GM18868 (cell line): ENCODE measurements at regions not wholly inside any gene's neighbourhood (a gene's known extent, or its start where the extent isn't known, plus 50 kb on each side); places are given as distances from the start of the nearest gene placed in this dataset.

ENCODE experiments used
- ATAC-seq: cut with Tn5 transposase; IDR thresholded peaks from one replicate; pipeline ENCODE4 v1.9.1; 2021; ENCODE audit warnings: mild to moderate bottlenecking, moderate library complexity; ENCODE audit not compliant: unreplicated experiment

GRCh38 chr14:48490756-48491155, 815.4 kb upstream of the MDGA2 start:
- ATAC-seq: no peak

GRCh38 chr14:48473944-48474343, 798.5 kb upstream of the MDGA2 start:
- ATAC-seq: no peak

DNA sequence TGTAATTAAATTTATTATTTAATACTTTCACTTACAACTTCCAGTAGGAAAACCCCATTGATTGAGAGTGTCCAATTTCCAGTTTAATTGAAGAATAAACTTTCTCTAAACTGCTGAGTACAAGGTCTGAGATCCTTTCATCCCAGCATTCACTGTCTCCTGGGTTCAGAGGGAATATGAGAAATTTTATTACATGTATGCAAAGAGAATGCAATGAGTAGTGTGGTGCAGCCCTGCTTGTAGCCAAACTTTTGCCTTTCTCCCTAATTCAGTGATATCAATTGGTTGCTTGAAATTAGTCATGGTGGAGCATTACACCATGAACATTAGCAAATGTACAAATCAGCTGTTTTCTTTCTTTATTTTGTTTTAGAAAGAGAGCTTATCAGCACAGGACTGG, 780.6 kb upstream of the MDGA2 start:
- ATAC-seq: no peak

GRCh38 chr14:48454887-48455286, 779.5 kb upstream of the MDGA2 start:
- ATAC-seq: no peak

DNA sequence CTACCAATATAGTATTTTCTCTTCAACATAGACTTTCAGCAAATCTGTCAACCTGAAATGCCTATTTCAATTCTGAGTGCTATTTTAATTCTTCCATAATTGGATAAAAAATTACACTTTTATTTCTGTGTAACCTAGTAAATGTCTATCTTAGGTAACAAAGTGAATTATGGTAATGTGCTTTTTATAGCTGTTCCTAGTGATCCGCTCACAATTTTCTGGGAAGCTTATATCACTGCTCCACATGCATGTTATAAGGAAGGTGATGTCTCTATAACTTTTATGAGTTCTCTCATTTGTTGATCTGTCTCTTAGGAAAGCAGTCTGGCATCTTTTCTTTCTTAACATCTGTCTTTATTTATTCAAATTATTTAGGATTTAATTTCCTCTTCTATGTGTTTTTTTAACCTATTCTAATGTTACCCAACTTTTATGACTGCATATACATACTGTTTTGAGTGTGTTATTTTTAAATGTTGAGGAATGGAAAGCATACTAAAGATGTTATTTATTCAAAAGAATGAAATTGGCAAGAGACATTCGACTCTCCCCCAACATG, 777.1 kb upstream of the MDGA2 start:
- ATAC-seq: no peak

DNA sequence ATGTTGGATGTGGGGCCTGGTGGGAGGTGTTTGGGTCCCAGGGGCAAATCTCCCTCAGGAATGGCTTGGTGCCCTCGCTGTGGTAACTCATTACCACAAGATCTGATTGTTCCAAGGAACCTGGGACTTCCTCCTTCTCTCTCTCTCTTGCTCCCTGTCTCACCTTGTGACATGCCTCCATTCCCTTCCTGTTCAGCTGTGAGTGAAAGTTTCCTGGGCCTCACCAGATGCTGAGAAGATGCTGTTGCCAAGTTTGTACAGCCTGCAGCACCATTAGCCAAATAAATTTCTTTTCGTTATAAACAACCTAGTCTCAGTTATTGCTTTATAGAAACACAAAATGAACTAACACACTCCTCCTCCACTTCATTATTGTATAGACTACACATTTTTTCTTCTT, 759.8 kb upstream of the MDGA2 start:
- ATAC-seq: no peak

DNA sequence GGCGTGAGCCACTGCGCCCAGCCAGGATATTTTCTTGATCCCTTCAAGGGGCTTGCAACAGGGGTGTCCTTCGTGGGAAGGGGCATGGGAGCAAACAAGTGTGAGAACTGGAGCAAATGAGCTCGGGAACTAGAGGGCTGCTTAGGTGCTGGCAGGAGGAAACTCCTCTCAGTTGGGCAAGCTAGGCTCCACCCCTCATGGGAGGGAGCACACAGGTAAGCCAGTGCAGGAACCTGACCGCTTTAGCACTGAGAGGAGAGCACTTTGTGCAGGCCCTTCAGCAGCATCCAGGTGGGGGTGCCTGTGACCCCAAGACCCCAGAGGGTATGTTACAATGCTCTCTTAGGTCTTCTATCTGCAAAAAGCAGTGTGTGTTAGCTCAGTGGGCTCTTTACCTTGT, 755.4 kb upstream of the MDGA2 start:
- ATAC-seq: no peak

DNA sequence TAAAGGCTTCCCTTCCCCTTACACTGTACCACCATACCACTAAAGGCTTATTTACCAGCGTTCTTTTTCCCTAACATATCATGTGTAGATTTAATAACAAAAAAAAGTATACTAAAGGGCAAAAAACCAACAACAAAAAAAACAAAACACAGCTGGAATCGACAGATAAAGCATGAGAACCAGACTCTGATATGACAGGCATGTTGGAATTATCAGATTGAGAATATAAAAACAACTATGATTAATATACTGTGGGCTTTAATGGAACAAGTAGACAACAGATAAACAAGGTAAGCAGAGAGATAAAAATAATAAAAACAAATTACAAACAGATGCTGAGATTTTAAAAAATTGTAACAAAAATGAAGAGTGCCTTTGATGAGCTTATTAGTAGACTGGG, 754.1 kb upstream of the MDGA2 start:
- no peak for ATAC-seq

- no peak for ATAC-seq
These were observed 742.5 kb upstream of the MDGA2 start for GRCh38 chr14:48417715-48418500.

DNA sequence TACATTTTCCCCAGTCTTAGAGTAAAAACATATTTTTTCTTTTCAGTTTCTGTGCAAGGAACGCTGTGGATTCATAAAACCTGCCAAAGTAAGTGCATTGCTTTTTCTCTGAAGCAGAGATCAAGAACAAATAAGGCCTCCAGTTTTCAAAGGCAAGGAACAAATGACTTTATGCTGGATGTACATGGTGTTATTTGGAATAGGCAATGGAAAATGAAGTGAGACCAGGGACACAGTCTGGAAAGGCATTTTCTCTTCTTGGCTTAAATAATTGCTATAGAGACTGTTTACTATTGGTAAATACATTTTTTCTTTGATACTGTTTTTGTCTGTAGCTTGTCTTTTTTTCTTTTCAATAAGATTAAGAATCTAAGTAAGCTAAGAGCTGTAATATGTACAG, 725.9 kb upstream of the MDGA2 start:
- no peak for ATAC-seq

DNA sequence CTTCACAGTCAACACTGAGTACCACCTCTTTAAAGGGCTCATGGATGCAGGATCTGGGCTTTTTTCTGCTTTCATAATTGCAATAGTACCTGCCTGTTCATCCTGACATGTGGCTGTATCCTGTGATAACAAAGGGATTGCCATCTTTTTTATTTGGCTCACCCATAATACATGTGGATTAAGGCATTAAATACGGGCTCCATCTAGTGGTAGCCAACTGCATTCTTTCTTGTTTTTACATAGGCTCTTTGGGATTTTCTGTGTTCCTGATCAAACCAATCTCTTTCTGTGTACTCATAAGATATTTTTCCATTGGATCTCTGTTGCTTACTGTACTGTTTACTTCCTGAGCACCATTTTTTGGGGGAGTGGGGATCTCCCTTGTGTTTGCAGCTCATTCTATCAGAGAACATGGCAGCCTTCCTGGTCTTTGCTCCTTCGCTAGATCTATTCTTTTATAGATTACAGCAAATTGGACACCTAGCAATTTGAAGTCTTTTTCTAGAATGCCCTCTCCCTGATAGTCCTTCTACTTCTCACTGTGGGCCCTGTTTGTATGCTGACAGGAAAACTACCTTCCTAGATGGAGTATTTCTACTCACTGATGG, 723.4 kb upstream of the MDGA2 start:
- ATAC-seq: peak; percentile 81

- ATAC-seq: no peak
These were observed 716.3 kb upstream of the MDGA2 start for GRCh38 chr14:48391661-48392060.

DNA sequence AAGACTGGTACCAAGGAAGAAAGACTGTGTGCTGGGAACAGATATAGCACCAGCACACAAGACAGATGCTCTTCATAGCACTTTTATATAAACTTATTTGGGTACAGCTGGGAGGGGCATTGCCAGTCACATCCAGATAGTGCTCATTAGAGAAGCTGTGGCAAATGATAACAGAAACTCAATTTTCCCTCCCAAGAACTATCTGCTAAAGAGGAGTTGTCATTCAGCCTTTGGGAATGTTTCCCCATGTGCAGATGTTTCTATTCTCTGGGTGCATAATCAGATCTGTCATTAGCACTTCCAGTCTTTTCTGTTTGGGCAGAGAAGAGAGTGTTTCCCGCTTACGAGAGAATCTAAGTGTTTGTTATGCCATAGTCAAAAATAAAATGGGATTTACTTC, 714.9 kb upstream of the MDGA2 start:
- no peak for ATAC-seq

DNA sequence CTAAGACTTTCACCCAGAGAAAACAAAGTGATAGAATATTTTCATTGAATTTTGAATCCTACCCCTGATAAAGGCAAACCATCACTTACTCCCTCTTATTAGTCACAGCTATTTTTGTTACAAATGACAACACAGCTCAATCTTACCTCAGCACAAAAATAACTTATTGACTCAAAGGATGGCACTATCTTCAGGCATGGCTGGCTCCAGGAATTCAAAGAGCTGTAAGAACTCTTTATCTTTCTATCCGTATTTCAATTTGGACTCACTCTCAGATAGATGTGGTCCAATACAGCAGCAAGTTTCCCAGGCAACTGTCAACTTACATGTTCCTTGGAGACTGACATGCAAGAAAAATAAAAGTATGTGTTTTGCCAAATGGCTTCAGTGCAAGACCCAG, 709.4 kb upstream of the MDGA2 start:
- ATAC-seq: no peak

- ATAC-seq: no peak
These were observed 707.6 kb upstream of the MDGA2 start for GRCh38 chr14:48382961-48383360.

DNA sequence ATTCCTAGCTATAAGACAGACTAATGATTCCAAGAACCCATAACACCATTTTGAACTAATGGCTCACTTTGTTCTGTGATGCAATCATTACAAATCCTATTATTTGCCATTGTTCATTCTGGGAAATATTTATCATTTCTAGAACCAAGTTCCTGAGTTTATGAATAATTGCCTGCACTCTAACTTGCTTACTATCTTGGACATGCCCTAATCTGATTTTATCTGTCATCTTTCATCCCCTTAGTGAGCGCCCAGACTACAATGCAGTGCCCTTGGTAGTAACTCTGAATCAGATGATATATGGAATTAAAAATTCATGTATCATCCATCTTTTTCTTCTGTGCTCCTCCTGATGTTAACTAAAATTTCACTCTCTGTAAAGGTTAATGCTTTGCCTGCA, 703.1 kb upstream of the MDGA2 start:
- no peak for ATAC-seq

DNA sequence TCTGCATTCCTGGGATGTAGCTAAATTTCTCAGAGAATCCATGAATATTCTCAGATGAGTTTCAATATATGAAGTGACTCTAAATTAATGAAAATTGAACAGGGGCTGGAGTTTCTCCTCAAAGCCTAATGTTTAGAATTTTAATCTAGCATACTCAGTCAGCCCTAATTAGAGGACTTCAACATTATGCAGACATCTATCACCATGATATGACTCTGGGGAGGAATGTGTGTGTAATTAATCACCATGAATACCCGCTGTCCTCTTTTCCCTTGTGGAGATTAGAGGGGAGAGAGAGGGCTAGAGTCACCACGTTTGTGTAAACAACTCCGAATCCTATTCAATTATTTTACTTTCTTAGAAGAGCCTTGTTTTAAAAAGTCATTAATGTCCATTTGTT, 698.6 kb upstream of the MDGA2 start:
- ATAC-seq: no peak

DNA sequence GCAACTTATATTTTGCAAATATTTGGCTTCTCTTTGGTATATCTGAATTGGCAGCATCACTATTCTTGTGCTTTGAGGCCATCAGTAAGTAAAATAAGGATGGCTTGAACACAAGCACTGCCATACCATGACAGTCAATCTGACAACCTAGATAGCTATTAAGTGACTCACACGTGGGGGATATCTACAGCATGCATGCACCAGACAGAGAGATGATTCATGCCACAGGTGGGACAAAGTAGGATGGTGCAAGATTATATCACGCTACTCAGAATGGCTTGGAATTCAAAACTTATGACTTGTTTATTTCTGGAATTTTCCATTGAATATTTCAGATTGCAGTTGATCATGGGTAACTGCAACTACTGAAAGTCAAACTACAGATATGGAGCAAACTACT, 675.6 kb upstream of the MDGA2 start:
- ATAC-seq: no peak

GRCh38 chr14:48349689-48350088, 674.3 kb upstream of the MDGA2 start:
- ATAC-seq: no peak

- ATAC-seq: no peak
These were observed 665.7 kb upstream of the MDGA2 start for GRCh38 chr14:48341069-48341468.

- no peak for ATAC-seq
These were observed 658.0 kb upstream of the MDGA2 start for GRCh38 chr14:48333221-48333920.

- ATAC-seq: no peak
These were observed 656.0 kb upstream of the MDGA2 start for GRCh38 chr14:48331421-48331820.
